GM12872 (cell line): ENCODE measurements at regions not wholly inside any gene's neighbourhood (a gene's known extent, or its start where the extent isn't known, plus 50 kb on each side); places are given as distances from the start of the nearest gene placed in this dataset.

Experiments
- TF ChIP-seq, protein P1 (sequence below): IDR thresholded peaks from 3 replicates; pipeline ENCODE4 v1.5.1; 2011; ENCODE audit warnings: low read depth, mild to moderate bottlenecking, low read length, moderate library complexity; ENCODE audit not compliant: insufficient read depth

GRCh38 chr13:50527188-50527587, 316.3 kb downstream of the DLEU7 start:
- TF ChIP-seq, protein P1, sequence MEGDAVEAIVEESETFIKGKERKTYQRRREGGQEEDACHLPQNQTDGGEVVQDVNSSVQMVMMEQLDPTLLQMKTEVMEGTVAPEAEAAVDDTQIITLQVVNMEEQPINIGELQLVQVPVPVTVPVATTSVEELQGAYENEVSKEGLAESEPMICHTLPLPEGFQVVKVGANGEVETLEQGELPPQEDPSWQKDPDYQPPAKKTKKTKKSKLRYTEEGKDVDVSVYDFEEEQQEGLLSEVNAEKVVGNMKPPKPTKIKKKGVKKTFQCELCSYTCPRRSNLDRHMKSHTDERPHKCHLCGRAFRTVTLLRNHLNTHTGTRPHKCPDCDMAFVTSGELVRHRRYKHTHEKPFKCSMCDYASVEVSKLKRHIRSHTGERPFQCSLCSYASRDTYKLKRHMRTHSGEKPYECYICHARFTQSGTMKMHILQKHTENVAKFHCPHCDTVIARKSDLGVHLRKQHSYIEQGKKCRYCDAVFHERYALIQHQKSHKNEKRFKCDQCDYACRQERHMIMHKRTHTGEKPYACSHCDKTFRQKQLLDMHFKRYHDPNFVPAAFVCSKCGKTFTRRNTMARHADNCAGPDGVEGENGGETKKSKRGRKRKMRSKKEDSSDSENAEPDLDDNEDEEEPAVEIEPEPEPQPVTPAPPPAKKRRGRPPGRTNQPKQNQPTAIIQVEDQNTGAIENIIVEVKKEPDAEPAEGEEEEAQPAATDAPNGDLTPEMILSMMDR: no peak

- TF ChIP-seq, protein P1: no peak
Observed at GRCh38 chr13:50527612-50528509, 315.6 kb downstream of the DLEU7 start.

GRCh38 chr13:50529154-50529882, 314.2 kb downstream of the DLEU7 start:
- TF ChIP-seq, protein P1: no peak

GRCh38 chr13:50531917-50532899, 311.3 kb downstream of the DLEU7 start:
- TF ChIP-seq, protein P1: peak; percentile 38; the same call in 2 of the 3 replicates

- TF ChIP-seq, protein P1: no peak
Observed at GRCh38 chr13:50535050-50535449, 308.4 kb downstream of the DLEU7 start.

- TF ChIP-seq, protein P1: no peak
Observed at GRCh38 chr13:50537029-50537428, 306.5 kb downstream of the DLEU7 start.
